ENCODE measurements at regions not wholly inside any gene's neighbourhood (a gene's known extent, or its start where the extent isn't known, plus 50 kb on each side); places are given as distances from the start of the nearest gene placed in this dataset.

DNA sequence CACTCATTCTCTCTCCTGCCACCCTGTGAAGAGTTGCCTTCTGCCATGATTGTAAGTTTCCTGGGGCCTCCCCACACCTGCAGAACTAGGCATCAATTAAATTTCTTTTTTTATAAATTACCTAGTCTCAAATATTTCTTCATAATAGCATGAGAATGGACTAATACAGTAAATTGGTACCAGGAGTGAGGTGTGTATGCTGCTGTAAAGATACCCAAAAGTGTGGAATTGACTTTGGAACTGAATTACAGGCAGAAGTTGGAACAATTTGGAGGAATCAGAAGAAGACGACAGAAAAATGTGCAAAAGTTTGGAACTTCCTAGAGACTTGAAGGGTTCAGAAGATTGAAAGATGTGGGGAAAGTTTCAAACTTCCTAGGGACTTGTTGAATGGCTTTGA lies 308.1 kb upstream of the TMPRSS15 start:
- ATAC-seq (ENCODE audit: insufficient number of reproducible peaks, low FRiP score, low read depth) (no peak), DNase-seq (ENCODE audit: low spot score) (no peak)
- Histone ChIP-seq H3K27me3 (replicated peaks; ENCODE audit: insufficient read depth) (no peaks in the 10 kb centered on the region), H3K9me3 (peaks cover 3% of the 10 kb centered on the region), H3K36me3 (no peaks in the 10 kb centered on the region), H3K4me3 (no peak overlapping the region), H3K4me1 (ENCODE audit: control insufficient read depth in 1 of 2, low read depth in 2 of 2) (no peaks in the 10 kb centered on the region), H3K27ac (no peak overlapping the region)
- TF ChIP-seq, protein P1, sequence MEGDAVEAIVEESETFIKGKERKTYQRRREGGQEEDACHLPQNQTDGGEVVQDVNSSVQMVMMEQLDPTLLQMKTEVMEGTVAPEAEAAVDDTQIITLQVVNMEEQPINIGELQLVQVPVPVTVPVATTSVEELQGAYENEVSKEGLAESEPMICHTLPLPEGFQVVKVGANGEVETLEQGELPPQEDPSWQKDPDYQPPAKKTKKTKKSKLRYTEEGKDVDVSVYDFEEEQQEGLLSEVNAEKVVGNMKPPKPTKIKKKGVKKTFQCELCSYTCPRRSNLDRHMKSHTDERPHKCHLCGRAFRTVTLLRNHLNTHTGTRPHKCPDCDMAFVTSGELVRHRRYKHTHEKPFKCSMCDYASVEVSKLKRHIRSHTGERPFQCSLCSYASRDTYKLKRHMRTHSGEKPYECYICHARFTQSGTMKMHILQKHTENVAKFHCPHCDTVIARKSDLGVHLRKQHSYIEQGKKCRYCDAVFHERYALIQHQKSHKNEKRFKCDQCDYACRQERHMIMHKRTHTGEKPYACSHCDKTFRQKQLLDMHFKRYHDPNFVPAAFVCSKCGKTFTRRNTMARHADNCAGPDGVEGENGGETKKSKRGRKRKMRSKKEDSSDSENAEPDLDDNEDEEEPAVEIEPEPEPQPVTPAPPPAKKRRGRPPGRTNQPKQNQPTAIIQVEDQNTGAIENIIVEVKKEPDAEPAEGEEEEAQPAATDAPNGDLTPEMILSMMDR (IDR thresholded peaks at IDR 0.05): no peak

- no peak for ATAC-seq (ENCODE audit: insufficient number of reproducible peaks, low FRiP score, low read depth)
- TF ChIP-seq, protein P1 (IDR thresholded peaks at IDR 0.05): no peak
Observed at GRCh38 chr21:18715606-18716005, 312.0 kb upstream of the TMPRSS15 start.

DNA sequence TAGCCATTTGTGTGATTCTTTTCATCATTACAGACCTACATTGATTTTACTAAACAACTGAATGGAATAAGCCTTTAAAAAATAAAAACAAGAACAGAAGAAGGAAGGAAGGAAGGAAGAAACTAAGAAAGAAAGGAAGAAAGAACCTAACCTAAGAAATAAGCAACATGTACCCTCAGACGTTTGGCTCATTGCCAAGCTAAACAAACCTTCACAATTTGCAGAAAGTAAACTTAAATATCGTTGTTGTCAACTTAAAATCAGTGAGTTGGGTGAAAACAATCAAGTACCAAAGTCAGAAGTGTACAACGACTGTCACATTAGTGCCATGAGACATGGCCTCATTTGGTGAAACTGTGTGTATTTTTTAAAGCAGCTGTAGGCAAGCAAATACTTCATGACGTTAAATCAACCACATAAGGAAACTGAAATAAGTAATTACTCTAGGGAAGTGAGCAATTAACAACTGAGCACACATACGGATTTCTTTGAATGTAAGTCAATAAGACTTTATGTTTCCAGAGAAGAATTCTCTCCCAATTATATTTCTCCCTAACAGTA lies 313.1 kb upstream of the TMPRSS15 start:
- H3K27me3 ChIP-seq (replicated peaks; ENCODE audit: insufficient read depth): no peaks in the 10 kb centered on the region
- H3K4me3 ChIP-seq: no peak overlapping the region
- no peaks in the 10 kb centered on the region for H3K36me3 ChIP-seq
- no peaks in the 10 kb centered on the region for H3K9me3 ChIP-seq
- no peaks in the 10 kb centered on the region for H3K4me1 ChIP-seq (ENCODE audit: control insufficient read depth in 1 of 2, low read depth in 2 of 2)
- DNase-seq (ENCODE audit: low spot score) (no peak), ATAC-seq (ENCODE audit: insufficient number of reproducible peaks, low FRiP score, low read depth) (no peak)
- TF ChIP-seq, protein P1 (IDR thresholded peaks at IDR 0.05): no peak
- no peak overlapping the region for H3K27ac ChIP-seq

More at GRCh38 chr21:18715606-18716005, 312.0 kb upstream of the TMPRSS15 start:
- no peak for DNase-seq (ENCODE audit: low spot score)
- H3K27ac ChIP-seq: no peak overlapping the region
- peaks cover 3% of the 10 kb centered on the region for H3K9me3 ChIP-seq
- H3K36me3 ChIP-seq: no peaks in the 10 kb centered on the region
- no peaks in the 10 kb centered on the region for H3K27me3 ChIP-seq (replicated peaks; ENCODE audit: insufficient read depth)
- no peak overlapping the region for H3K4me3 ChIP-seq
- H3K4me1 ChIP-seq (ENCODE audit: control insufficient read depth in 1 of 2, low read depth in 2 of 2): no peaks in the 10 kb centered on the region

DNA sequence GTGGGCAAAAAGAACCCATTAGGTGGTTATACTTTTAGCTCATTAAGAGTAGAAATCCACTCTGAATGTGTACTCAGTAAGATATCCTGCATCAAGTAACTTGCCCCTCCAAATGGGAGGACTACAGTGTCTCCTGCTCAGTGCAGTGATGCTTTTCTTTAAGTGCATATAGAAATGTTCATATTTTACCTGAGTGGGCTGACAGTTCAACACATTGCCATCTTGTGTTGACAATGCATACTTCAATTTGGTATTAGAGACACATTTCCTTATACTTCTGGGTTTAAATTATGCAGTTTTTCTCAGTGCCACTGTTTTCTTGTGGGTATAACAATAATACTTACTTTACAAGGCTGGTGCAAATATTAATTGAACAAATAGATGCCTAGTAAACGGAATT lies 318.6 kb upstream of the TMPRSS15 start:
- Histone ChIP-seq H3K27me3 (replicated peaks; ENCODE audit: insufficient read depth) (no peaks in the 10 kb centered on the region), H3K9me3 (no peaks in the 10 kb centered on the region), H3K27ac (no peak overlapping the region), H3K4me1 (ENCODE audit: control insufficient read depth in 1 of 2, low read depth in 2 of 2) (no peaks in the 10 kb centered on the region), H3K36me3 (no peaks in the 10 kb centered on the region), H3K4me3 (no peak overlapping the region)
- no peak for DNase-seq (ENCODE audit: low spot score)
- ATAC-seq (ENCODE audit: insufficient number of reproducible peaks, low FRiP score, low read depth): no peak
- TF ChIP-seq, protein P1 (IDR thresholded peaks at IDR 0.05): no peak

DNA sequence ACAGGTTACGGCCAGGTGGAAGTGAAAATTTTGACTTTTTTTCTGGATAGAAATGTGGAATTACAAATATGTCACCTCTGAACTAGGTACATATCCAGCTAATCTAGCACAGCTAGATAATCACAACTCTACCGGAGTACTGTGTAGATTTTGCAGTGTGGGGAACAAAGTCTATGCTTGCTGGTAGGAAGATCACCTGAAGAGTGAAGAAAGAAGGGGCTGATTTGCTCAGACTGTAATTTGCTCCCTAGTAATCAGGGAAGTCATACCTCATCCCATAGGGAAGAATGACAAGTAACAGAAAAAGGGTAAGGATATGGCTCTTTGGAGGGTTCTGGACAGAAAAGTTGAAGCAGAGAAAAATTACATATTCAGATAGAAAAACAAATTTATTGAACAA lies 319.6 kb upstream of the TMPRSS15 start:
- Histone ChIP-seq H3K9me3 (no peaks in the 10 kb centered on the region), H3K4me1 (ENCODE audit: control insufficient read depth in 1 of 2, low read depth in 2 of 2) (no peaks in the 10 kb centered on the region), H3K4me3 (no peak overlapping the region), H3K27ac (no peak overlapping the region), H3K36me3 (no peaks in the 10 kb centered on the region), H3K27me3 (replicated peaks; ENCODE audit: insufficient read depth) (no peaks in the 10 kb centered on the region)
- DNase-seq (ENCODE audit: low spot score): no peak
- TF ChIP-seq, protein P1 (IDR thresholded peaks at IDR 0.05): no peak
- ATAC-seq (ENCODE audit: insufficient number of reproducible peaks, low FRiP score, low read depth): no peak
